T-helper 17 cell (primary cell): ENCODE measurements at regions not wholly inside any gene's neighbourhood (a gene's known extent, or its start where the extent isn't known, plus 50 kb on each side); places are given as distances from the start of the nearest gene placed in this dataset.
A peak's percentile ranks its signal among the peaks of the same experiment; 100 is the strongest.

Experiments
- ATAC-seq: fragments of 150-1000 bp; cut with Tn5 transposase; 2 replicates; pipeline ENCODE4 v1.10.0; 2021; ENCODE audit warnings: mild to moderate bottlenecking, moderate library complexity
- DNase-seq, 3 donors: peaks; one replicate each; pipeline versions ENCODE4 v3.0.0 to v3.0.0-alpha.2; 2020 to 2021
- H3K9me3 ChIP-seq: one replicate; pipeline ENCODE4 v1.7.0; 2013; ENCODE audit warnings: low read length, mild to moderate bottlenecking; ENCODE audit not compliant: control insufficient read depth, poor library complexity, severe bottlenecking
- H3K27ac Mint-ChIP-seq: one replicate; pipeline ENCODE4 v1.8.0; 2022; ENCODE audit warnings: mild to moderate bottlenecking, moderate library complexity, mixed read lengths
- H3K27me3 Mint-ChIP-seq: one replicate; pipeline ENCODE4 v1.8.0; 2022; ENCODE audit warnings: mixed read lengths
- H3K36me3 Mint-ChIP-seq: one replicate; pipeline ENCODE4 v1.8.0; 2022; ENCODE audit warnings: low read depth, mixed read lengths
- H3K4me1 Mint-ChIP-seq: one replicate; pipeline ENCODE4 v1.8.0; 2022; ENCODE audit warnings: mild to moderate bottlenecking, mixed read lengths
- H3K4me3 Mint-ChIP-seq: one replicate; pipeline ENCODE4 v1.8.0; 2022; ENCODE audit warnings: mild to moderate bottlenecking, moderate library complexity, mixed read lengths

DNA sequence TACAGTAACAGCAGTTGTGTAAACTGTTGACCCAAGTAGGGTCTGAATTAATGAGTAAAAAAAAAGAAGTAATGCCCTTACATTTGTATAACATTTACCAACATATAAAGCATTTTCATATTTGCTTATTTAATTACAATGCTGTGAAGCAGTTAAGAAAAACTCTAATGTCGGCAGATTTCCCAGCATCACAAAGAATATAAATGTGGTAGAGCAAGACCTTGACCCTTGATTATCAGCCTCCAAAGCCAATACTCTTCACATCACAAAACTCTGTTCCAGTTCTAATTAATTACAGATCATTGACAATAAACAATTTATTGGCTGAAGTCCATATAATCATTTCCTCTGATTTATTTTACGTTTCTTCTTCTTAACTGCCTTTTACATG lies 130.2 kb downstream of the DUSP10 start:
- Mint-ChIP-seq H3K4me3 (no peak overlapping the region), H3K27ac (no peak overlapping the region), H3K36me3 (no peaks in the 10 kb centered on the region), H3K27me3 (no peaks in the 10 kb centered on the region), H3K4me1 (no peaks in the 10 kb centered on the region)
- no peak for ATAC-seq
- no peak for DNase-seq
- H3K9me3 ChIP-seq = no peaks in the 10 kb centered on the region

DNA sequence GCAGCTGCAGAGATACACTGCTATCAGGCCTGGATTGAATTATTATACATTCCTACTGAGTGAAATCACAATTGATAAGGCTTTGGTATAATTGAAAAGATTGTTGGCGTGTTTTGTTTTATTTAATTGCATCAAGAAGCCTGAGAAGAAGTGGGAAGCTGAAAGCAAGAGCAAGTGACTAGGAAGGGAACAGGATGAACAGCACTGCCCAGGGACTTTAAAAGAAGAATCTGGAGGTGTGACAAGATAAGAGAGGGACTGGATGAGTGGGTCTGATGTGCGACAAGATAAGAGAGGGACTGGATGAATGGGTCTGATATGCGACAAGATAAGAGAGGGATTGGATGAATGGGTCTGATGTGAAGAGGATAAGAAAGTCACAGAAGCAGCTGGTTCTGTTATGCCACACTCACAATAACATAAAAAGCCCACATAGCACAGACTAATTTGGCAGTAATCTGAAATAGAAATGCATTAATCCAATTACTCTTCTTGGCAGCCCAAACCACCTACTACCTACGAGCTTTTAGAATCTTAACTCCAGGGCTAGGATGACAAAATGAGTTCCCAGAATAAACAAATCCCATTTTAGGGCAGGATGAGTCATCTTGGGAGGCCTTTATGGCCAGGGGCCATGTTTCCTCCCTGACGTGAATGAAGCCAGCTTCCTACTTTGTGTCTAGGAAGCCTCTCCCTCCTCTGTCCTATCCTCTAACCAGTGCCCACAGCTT lies 129.7 kb downstream of the DUSP10 start:
- no peaks in the 10 kb centered on the region for H3K9me3 ChIP-seq
- DNase-seq (no peak), ATAC-seq (no peak)
- Mint-ChIP-seq H3K27me3 (no peaks in the 10 kb centered on the region), H3K4me3 (no peak overlapping the region), H3K4me1 (no peaks in the 10 kb centered on the region), H3K36me3 (no peaks in the 10 kb centered on the region), H3K27ac (no peak overlapping the region)

DNA sequence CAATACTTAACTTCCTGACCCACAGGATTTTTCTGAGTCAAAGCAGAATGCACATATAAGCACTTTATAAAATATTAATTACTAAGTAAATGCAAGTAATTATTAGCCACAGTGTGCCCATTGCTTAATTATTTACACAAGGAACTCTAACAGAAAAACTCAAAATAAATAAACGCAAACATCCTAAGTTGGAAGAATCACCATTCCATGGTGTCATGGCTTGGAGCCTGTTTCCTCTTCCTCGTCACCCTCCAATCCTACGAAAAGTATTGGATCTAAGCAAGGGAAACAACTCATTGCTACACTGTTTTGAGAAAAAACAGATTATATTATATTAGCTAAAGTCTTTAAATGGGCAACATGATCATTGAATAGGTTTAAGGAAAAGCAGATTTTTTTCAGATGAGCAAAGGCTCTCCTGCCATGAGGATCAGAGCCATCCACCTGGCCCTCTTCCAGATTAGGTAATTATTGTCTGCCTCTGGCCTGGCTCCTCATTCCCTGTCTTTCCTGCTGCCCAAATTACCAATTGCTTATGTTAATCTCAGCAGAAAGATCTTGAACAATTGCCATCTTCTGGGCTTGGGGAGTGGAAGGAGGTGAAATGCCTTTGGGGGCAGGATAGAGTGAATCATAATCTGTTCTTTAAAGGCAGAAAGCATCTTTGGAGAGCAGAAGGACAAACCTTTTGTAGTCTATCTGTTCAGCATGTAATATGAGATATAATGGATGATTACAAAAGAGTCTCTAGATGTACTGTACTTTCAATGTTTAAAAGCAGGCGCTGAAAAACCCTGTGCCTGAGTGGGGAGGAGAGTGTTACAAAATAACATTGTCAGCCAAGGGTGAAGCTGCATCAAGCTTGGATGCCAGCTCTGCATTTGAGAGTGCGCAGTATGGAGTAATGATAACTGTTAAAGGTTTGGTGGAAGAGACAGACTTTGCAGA lies 121.2 kb downstream of the DUSP10 start:
- H3K4me1 Mint-ChIP-seq = no peaks in the 10 kb centered on the region
- DNase-seq = no peak
- H3K4me3 Mint-ChIP-seq = no peak overlapping the region
- ATAC-seq = no peak
- H3K27ac Mint-ChIP-seq = no peak overlapping the region
- no peaks in the 10 kb centered on the region for H3K9me3 ChIP-seq
- no peaks in the 10 kb centered on the region for H3K36me3 Mint-ChIP-seq
- H3K27me3 Mint-ChIP-seq = peaks cover 6% of the 10 kb centered on the region

DNA sequence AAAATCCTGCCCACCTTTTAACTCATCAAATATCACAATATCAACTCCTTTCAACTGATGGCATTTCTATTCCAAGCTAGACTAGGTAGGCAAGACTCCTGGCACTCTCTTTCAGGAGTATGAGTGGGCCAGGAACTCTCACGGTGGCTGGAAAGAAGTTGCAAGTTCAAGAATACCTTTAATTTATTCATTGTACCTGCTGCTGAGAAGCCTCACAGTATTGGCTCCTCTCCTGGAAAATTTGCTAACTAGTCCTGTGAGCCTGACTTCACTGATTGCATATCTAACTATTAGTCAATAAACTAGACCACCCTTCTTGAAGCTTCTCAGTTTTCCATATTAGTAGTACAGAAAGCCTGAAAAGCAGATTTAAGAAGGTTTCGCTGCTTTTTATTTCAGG lies 120.2 kb downstream of the DUSP10 start:
- no peaks in the 10 kb centered on the region for H3K9me3 ChIP-seq
- no peak for DNase-seq
- peaks cover 6% of the 10 kb centered on the region for H3K27me3 Mint-ChIP-seq
- ATAC-seq = no peak
- H3K27ac Mint-ChIP-seq = no peak overlapping the region
- no peaks in the 10 kb centered on the region for H3K4me1 Mint-ChIP-seq
- no peak overlapping the region for H3K4me3 Mint-ChIP-seq
- peaks cover 2% of the 10 kb centered on the region for H3K36me3 Mint-ChIP-seq

DNA sequence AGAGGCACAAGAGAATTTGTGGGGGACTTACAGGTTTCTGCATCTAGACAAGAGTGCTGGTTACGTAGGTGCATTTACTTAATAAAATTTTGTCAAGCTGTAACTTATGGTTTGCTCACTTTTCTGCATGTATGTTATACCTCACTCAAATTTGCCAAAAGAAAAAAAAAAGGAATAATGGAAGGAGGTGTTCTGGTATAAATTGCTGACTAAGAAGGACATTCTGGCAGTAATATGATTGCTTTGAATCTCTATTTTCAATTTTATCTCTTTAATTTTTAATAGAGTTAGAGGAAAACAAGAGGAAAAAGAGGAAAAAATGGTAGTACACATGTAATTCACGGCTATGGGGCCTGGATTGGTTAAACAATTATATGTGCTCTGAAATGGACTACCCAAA lies 119.5 kb downstream of the DUSP10 start:
- H3K9me3 ChIP-seq = no peaks in the 10 kb centered on the region
- no peak overlapping the region for H3K27ac Mint-ChIP-seq
- no peaks in the 10 kb centered on the region for H3K4me1 Mint-ChIP-seq

DNA sequence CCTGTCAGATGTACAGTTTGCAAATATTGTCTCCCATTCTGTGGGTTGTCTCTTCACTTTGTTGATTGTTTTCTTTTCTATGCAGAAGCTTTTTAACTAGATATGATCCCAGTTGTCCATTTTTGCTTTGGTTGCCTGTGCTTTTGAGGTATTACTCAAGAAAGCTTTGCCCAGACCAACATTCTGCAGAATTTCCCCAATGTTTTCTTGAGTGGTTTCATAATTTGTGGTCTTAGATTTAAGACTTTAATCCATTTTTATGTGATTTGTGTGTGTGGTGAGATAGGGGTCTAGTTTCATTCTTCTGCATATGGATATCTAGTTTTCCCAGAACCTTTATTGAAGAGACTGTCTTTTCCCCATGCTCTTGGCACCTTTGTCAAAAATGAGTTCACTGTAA lies 116.9 kb downstream of the DUSP10 start:
- DNase-seq (no peak), ATAC-seq (no peak)
- no peaks in the 10 kb centered on the region for H3K4me1 Mint-ChIP-seq
- H3K9me3 ChIP-seq = no peaks in the 10 kb centered on the region
- peaks cover 2% of the 10 kb centered on the region for H3K36me3 Mint-ChIP-seq
- H3K27ac Mint-ChIP-seq = no peak overlapping the region
- H3K27me3 Mint-ChIP-seq = peaks cover 6% of the 10 kb centered on the region
- H3K4me3 Mint-ChIP-seq = no peak overlapping the region

More for the DNA sequence above, 119.5 kb downstream of the DUSP10 start:
- Mint-ChIP-seq H3K27me3 (peaks cover 6% of the 10 kb centered on the region), H3K36me3 (peaks cover 2% of the 10 kb centered on the region), H3K4me3 (no peak overlapping the region)
- ATAC-seq (no peak), DNase-seq (no peak)

DNA sequence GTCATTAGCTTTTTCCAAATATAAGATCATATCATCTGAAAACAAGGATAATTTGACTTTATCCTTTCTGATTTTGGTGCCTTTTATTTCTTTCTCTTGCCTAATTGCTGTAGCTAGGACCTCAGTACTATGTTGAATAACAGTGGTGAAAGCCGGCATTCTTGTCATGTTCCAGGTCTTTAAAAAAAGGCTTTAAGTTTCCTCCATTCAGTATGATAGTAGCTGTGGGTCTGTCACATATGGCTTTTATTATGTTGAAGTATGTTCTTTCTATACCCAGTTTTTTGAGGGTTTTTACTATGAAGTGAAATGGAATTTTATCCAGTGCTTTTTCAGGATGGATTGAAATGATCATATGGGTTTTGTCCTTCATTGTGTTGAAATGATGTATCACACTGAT lies 115.8 kb downstream of the DUSP10 start:
- Mint-ChIP-seq H3K4me3 (no peak overlapping the region), H3K36me3 (peaks cover 2% of the 10 kb centered on the region), H3K4me1 (no peaks in the 10 kb centered on the region), H3K27ac (no peak overlapping the region), H3K27me3 (peaks cover 6% of the 10 kb centered on the region)
- no peak for ATAC-seq
- no peak for DNase-seq
- H3K9me3 ChIP-seq = no peaks in the 10 kb centered on the region

DNA sequence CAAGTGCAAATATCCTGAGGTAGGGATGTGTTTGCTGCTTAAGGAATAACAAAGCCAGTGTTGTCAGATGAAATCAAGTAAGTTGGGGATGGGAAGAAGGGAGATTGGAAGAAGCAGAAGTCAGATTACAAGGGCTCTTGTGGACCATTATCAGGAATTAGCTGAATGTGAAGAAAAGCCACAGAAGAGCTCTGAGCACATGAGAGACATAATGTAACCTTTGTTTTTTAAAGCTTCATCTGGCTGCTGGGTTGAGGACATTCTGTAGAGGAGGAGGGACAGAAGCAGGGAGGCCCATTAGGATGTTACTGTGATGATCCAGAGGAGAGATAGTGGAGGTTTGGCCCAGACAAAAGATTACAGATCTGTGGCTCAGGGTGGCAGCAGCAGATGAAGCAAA lies 111.7 kb downstream of the DUSP10 start:
- H3K27ac Mint-ChIP-seq = no peak overlapping the region
- H3K27me3 Mint-ChIP-seq = no peaks in the 10 kb centered on the region
- H3K4me3 Mint-ChIP-seq = no peak overlapping the region
- ATAC-seq (no peak), DNase-seq (no peak)
- no peaks in the 10 kb centered on the region for H3K9me3 ChIP-seq
- H3K4me1 Mint-ChIP-seq = peaks cover 2% of the 10 kb centered on the region
- H3K36me3 Mint-ChIP-seq = peaks cover 2% of the 10 kb centered on the region

DNA sequence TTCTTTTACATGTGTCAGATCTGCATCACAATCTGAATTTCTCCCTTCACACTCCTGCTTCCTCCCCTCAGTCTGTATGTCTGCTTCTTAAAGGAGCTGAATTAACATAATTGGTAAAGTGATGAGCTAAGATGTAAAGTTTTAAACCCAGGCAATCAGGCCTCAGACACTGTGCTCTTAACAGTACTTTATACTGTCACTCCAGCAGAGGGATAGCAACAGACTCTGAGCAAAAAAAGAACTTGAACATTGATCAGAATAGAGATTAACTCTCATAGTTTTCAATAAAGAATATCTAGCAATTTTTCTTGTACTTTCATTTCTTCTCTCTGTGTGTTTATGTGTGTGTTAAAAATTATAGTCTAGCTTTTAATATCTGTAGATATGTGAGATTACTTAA lies 110.3 kb downstream of the DUSP10 start:
- DNase-seq (no peak), ATAC-seq (no peak)
- Mint-ChIP-seq H3K27me3 (no peaks in the 10 kb centered on the region), H3K27ac (no peak overlapping the region), H3K4me1 (peaks cover 8% of the 10 kb centered on the region), H3K4me3 (no peak overlapping the region), H3K36me3 (peaks cover 2% of the 10 kb centered on the region)
- no peaks in the 10 kb centered on the region for H3K9me3 ChIP-seq

DNA sequence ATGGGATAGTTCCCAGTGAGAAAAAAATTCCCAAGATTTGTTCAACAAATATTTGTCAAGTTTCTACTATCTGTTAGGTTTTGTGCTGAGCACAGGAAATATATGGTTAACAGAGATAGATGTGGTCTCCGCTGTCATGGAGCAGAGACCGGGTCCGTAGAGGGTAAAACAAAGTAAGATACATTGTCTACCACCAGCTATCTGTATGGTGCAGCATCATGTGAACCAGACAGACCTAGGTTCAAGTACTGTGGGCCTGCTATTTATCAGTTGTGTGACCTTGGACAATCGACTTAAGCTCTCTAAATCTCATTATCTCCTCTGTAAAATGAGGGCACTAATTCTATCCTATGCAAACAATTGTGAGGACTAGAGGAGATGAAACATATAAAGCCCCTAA lies 109.8 kb downstream of the DUSP10 start:
- H3K4me1 Mint-ChIP-seq = peaks cover 8% of the 10 kb centered on the region
- H3K27ac Mint-ChIP-seq = no peak overlapping the region
- DNase-seq (no peak), ATAC-seq (no peak)
- H3K36me3 Mint-ChIP-seq = no peaks in the 10 kb centered on the region
- H3K4me3 Mint-ChIP-seq = no peak overlapping the region
- no peaks in the 10 kb centered on the region for H3K27me3 Mint-ChIP-seq
- no peaks in the 10 kb centered on the region for H3K9me3 ChIP-seq

DNA sequence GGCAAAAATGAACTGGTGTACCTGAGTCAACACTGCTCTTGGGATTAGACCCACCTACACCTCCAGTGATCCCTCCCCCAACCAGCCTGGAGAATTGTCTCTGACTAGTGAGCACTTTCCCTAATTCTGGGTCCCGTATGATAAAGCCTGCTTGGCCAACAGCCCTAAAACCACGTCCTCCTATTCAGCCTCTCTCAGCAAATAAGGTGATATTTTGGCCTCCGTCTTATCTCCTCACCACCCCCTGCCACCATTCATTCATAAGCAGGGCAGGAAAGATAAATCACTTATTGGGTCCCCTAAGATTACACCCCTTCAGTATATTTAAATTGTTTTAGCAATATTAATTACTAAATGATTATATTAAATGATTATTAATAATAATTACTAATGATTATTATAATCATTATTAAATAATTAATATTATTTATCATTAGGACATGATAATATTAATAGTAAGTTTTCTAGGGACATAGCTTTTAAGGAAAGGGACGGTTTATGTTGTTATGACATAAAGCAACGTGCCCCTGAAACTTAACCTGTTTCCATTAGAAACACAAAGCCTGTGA lies 108.0 kb downstream of the DUSP10 start:
- Mint-ChIP-seq H3K4me3 (no peak overlapping the region), H3K27ac (peak overlapping the region; percentile 14), H3K27me3 (no peaks in the 10 kb centered on the region), H3K36me3 (no peaks in the 10 kb centered on the region), H3K4me1 (peaks cover 8% of the 10 kb centered on the region)
- ATAC-seq = no peak
- no peaks in the 10 kb centered on the region for H3K9me3 ChIP-seq
- DNase-seq = no peak

DNA sequence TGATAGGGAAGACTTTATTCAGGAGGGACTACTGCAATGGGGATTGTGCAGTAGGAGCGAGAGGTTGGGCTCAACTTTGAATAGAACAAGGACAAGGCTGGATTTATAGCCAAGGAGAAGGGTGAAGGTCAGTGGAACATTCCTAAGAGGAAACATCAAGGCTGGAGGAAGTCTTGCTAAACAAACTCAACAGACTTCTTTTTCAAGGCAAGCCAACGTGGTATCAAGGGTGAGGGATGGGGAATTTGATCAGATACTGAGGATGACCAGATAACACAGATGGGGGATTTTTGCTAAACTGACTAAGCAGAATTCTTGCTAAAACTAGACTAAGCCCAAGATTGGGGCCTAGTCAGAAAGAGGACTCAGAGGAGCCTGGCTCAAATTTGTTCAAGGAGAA lies 107.3 kb downstream of the DUSP10 start:
- Mint-ChIP-seq H3K4me1 (peaks cover 8% of the 10 kb centered on the region), H3K27me3 (no peaks in the 10 kb centered on the region), H3K36me3 (no peaks in the 10 kb centered on the region), H3K4me3 (no peak overlapping the region), H3K27ac (peak overlapping the region; percentile 14)
- ATAC-seq = no peak
- H3K9me3 ChIP-seq = no peaks in the 10 kb centered on the region
- DNase-seq = no peak

DNA sequence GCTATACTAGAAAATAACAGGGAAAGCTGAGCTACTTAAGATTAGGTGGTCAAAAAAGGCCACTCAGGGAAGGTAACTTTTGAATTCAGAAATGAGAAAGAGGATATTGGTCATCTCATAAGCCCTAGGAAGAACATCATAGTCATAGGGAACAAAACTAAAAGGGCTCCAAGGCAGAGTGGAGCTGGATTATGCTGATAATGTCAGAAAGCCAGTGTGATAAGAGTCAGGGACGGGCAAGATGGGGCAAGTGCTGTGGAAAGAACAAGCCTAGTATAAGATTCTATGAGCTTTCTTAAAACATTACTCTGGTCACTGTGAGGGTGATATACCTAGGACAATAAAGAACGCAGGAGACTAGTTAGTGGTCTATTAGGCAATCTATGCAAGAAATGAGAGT lies 106.6 kb downstream of the DUSP10 start:
- no peak for DNase-seq
- H3K9me3 ChIP-seq = no peaks in the 10 kb centered on the region
- no peak for ATAC-seq
- no peaks in the 10 kb centered on the region for H3K36me3 Mint-ChIP-seq
- H3K4me1 Mint-ChIP-seq = peaks cover 8% of the 10 kb centered on the region
- no peak overlapping the region for H3K4me3 Mint-ChIP-seq
- H3K27me3 Mint-ChIP-seq = no peaks in the 10 kb centered on the region
- no peak overlapping the region for H3K27ac Mint-ChIP-seq
